GM23248 (cell line): ENCODE measurements at regions not wholly inside any gene's neighbourhood (a gene's known extent, or its start where the extent isn't known, plus 50 kb on each side); places are given as distances from the start of the nearest gene placed in this dataset.

ENCODE experiments used
- DNase-seq: peaks from one replicate; pipeline ENCODE4 v3.0.0-alpha.2; 2015
- H2AFZ ChIP-seq: fragments of 200-600 bp; sonication (generic); 2 replicates; pipeline ENCODE4 v1.6.1; 2016; ENCODE audit warnings: antibody characterized with exemption
- H3F3A ChIP-seq: fragments of 200-600 bp; sonication (generic); 2 replicates; pipeline ENCODE4 v1.6.1; 2016; ENCODE audit warnings: mild to moderate bottlenecking, antibody characterized with exemption, mixed run types; ENCODE audit not compliant: insufficient read depth
- H3K27ac ChIP-seq: fragments of 200-600 bp; sonication (generic); 2 replicates; pipeline ENCODE4 v1.5.1; 2016; ENCODE audit warnings: mild to moderate bottlenecking
- H3K27me3 ChIP-seq: fragments of 200-600 bp; sonication (generic); replicated peaks from 2 replicates; pipeline ENCODE4 v1.6.1; 2016; ENCODE audit warnings: mild to moderate bottlenecking; ENCODE audit not compliant: insufficient read depth
- H3K36me3 ChIP-seq: fragments of 200-600 bp; sonication (generic); 2 replicates; pipeline ENCODE4 v1.6.1; 2016; ENCODE audit warnings: low read depth, mild to moderate bottlenecking
- H3K4me1 ChIP-seq: fragments of 200-600 bp; sonication (generic); 2 replicates; pipeline ENCODE4 v1.6.1; 2016; ENCODE audit warnings: mild to moderate bottlenecking; ENCODE audit not compliant: insufficient read depth
- H3K4me2 ChIP-seq: fragments of 200-600 bp; sonication (generic); one replicate; pipeline ENCODE4 v1.6.1; 2016; ENCODE audit warnings: mild to moderate bottlenecking; ENCODE audit not compliant: unreplicated experiment
- H3K4me3 ChIP-seq: fragments of 200-600 bp; sonication (generic); 2 replicates; pipeline ENCODE4 v1.5.1; 2016; ENCODE audit warnings: mild to moderate bottlenecking
- H3K79me2 ChIP-seq: fragments of 200-600 bp; sonication (generic); 2 replicates; pipeline ENCODE4 v1.6.1; 2016; ENCODE audit warnings: mild to moderate bottlenecking; ENCODE audit not compliant: insufficient read depth
- H3K9ac ChIP-seq: fragments of 200-600 bp; sonication (generic); 2 replicates; pipeline ENCODE4 v1.6.1; 2016; ENCODE audit warnings: mild to moderate bottlenecking
- H3K9me2 ChIP-seq: fragments of 200-600 bp; sonication (generic); 2 replicates; pipeline ENCODE4 v1.6.1; 2016; ENCODE audit warnings: mixed run types, mild to moderate bottlenecking, moderate library complexity; ENCODE audit not compliant: insufficient read depth
- H3K9me3 ChIP-seq: fragments of 200-600 bp; sonication (generic); one replicate; pipeline ENCODE4 v1.6.1; 2017; ENCODE audit warnings: low read depth
- H4K20me1 ChIP-seq: fragments of 200-600 bp; sonication (generic); 2 replicates; pipeline ENCODE4 v1.6.0; 2016; ENCODE audit not compliant: insufficient read depth
- EZH2 ChIP-seq: fragments of 200-600 bp; sonication (generic); IDR thresholded peaks from 2 replicates; pipeline ENCODE4 v1.6.1; 2018; ENCODE audit warnings: antibody characterized with exemption, mild to moderate bottlenecking; ENCODE audit not compliant: insufficient read depth, poor library complexity, severe bottlenecking
- EZH2phosphoT487 ChIP-seq: fragments of 200-600 bp; sonication (generic); IDR thresholded peaks from 2 replicates; pipeline ENCODE4 v1.6.1; 2018; ENCODE audit warnings: antibody characterized with exemption, moderate library complexity, mild to moderate bottlenecking, low read depth; ENCODE audit not compliant: insufficient read depth
- WGBS, 2 experiments: methylation state at CpG; one replicate each; pipeline ENCODE4 v1.1.6; 2015 to 2017; ENCODE audit warnings: low lambda C conversion rate in 2 of 2, low coverage in 1 of 2; ENCODE audit errors: missing lambda C conversion rate in 2 of 2; 5-methylcytosine and 5-hydroxymethylcytosine counted together
- in situ Hi-C: fragments of 300-500 bp; cut with MboI; formaldehyde crosslinking; loops from 2 replicates; pipeline ENCODE4 v1.15.0; 2020

GRCh38 chr1:5286244-5286643 lies 631.8 kb downstream of the AJAP1 start:
- no peak overlapping the region for H2AFZ ChIP-seq
- 0 to 4% methylated on average over 2 of the region's 2 CpGs for WGBS, 2 experiments
- H3K27ac ChIP-seq = no peak overlapping the region
- no peak overlapping the region for H3K4me3 ChIP-seq
- no peaks in the 10 kb centered on the region for H3K79me2 ChIP-seq
- no peaks in the 10 kb centered on the region for H3K9me2 ChIP-seq
- no peaks in the 10 kb centered on the region for H4K20me1 ChIP-seq
- TF ChIP-seq EZH2phosphoT487 (no peak), EZH2 (no peak)
- H3F3A ChIP-seq = no peaks in the 10 kb centered on the region
- no peak overlapping the region for H3K4me2 ChIP-seq
- H3K9ac ChIP-seq = no peak overlapping the region
- no peaks in the 10 kb centered on the region for H3K9me3 ChIP-seq
- H3K4me1 ChIP-seq = no peaks in the 10 kb centered on the region
- H3K27me3 ChIP-seq = no peaks in the 10 kb centered on the region
- H3K36me3 ChIP-seq = no peaks in the 10 kb centered on the region
- in situ Hi-C loops = no loop called here
- DNase-seq = no peak

GRCh38 chr1:5274527-5274926 lies 620.1 kb downstream of the AJAP1 start:
- H3F3A ChIP-seq = no peaks in the 10 kb centered on the region
- H4K20me1 ChIP-seq = no peaks in the 10 kb centered on the region
- H3K27me3 ChIP-seq = no peaks in the 10 kb centered on the region
- no peaks in the 10 kb centered on the region for H3K36me3 ChIP-seq
- H3K4me3 ChIP-seq = no peak overlapping the region
- no peaks in the 10 kb centered on the region for H3K79me2 ChIP-seq
- no peak for DNase-seq
- no peaks in the 10 kb centered on the region for H3K4me1 ChIP-seq
- 24 to 29% methylated on average over 5 of the region's 5 CpGs for WGBS, 2 experiments
- no peaks in the 10 kb centered on the region for H3K9me2 ChIP-seq
- H2AFZ ChIP-seq = no peak overlapping the region
- H3K4me2 ChIP-seq = no peak overlapping the region
- in situ Hi-C loops = no loop called here
- H3K27ac ChIP-seq = no peak overlapping the region
- TF ChIP-seq EZH2phosphoT487 = no peak
- TF ChIP-seq EZH2 = no peak
- no peaks in the 10 kb centered on the region for H3K9me3 ChIP-seq
- no peak overlapping the region for H3K9ac ChIP-seq

DNA sequence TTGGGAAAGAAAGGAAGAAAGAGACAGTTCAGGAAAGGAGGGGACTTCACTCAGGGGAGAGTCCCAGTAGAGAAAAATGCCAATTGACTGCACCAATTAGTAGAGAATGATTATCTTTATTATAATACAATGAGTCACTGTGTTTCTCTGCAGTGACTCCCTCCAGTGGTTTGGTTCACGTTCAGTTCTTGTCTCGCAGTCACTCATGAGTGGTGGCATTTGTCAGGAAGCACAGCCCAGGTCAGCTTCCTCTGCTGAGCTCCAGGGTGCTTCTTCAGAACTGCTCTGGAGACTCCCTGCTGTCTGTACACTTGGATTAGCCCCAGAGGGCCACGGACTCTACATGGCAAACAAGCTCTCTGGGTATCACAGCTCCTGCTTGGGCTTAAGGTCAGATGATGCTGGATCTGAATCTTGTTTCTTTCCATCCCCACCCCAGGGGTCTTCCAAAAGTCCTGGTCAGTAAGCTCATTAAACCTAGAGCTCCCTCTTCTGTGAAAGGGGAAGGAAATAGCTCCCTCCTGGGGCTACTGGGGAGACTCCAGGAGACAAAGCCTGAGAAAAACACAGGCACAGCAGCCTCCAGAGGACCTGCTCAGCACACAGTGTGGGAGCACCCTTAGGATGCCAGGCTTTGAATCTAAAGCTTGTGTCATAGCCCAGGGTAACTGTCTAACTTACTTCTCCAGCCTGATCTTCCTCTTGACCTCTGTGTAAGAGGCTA lies 619.0 kb downstream of the AJAP1 start:
- in situ Hi-C loops = no loop called here
- DNase-seq = no peak
- Histone ChIP-seq H3K36me3 (no peaks in the 10 kb centered on the region), H3K4me3 (no peak overlapping the region), H3K4me2 (no peak overlapping the region), H2AFZ (no peak overlapping the region), H3K27ac (no peak overlapping the region), H3K79me2 (no peaks in the 10 kb centered on the region), H3K9ac (no peak overlapping the region), H4K20me1 (no peaks in the 10 kb centered on the region), H3K27me3 (no peaks in the 10 kb centered on the region), H3F3A (no peaks in the 10 kb centered on the region), H3K9me3 (no peaks in the 10 kb centered on the region), H3K9me2 (no peaks in the 10 kb centered on the region), H3K4me1 (no peaks in the 10 kb centered on the region)
- TF ChIP-seq EZH2phosphoT487 (no peak), EZH2 (no peak)
- 10 to 17% methylated on average over 3 of the region's 3 CpGs for WGBS, 2 experiments

DNA sequence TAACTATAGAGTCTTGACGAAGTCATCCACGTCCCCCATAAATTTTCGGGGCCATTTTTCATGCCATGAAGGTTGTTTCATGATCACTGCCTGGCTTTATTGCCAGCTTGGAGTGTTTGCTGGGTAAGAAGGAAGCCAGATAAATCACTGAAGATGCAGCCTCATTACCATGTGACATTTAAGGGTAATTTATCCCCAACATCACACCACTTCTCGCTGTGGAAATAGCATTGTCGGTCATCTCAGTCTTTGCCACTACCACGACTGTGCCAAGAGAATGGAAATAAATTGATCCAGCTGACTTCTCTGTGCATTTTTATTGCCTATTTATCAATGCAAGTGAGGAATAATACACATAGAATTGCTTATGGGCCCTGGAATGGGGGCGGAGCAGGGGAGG lies 617.9 kb downstream of the AJAP1 start:
- Histone ChIP-seq H3K4me3 (no peak overlapping the region), H3K36me3 (no peaks in the 10 kb centered on the region), H3K27me3 (no peaks in the 10 kb centered on the region), H3K79me2 (no peaks in the 10 kb centered on the region), H4K20me1 (no peaks in the 10 kb centered on the region), H3F3A (no peaks in the 10 kb centered on the region), H3K9me2 (no peaks in the 10 kb centered on the region), H3K4me1 (no peaks in the 10 kb centered on the region), H3K4me2 (no peak overlapping the region), H3K9me3 (no peaks in the 10 kb centered on the region), H3K9ac (no peak overlapping the region), H2AFZ (no peak overlapping the region), H3K27ac (no peak overlapping the region)
- WGBS, 2 experiments = 16 to 18% methylated on average over 7 of the region's 7 CpGs
- TF ChIP-seq EZH2 = no peak
- DNase-seq = no peak
- in situ Hi-C loops = no loop called here

DNA sequence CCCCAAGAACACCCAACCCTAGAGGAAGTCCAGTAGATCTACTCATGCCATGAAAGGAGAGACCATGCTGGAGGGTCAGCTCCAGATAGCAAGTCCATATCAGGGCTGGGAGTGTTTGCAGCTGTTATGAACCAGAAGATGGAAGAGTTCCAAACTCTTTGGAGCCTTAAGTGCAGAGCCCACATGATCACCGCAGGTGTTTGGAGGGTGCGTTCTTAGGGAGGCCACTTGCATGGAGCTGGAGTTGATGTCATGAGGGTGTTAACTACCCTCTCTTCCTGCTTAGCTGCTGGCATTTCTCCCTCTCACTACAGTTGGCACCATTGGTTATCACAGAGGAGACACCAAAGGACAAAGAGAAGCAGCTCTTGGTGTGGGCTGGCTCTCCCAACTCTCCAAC lies 616.9 kb downstream of the AJAP1 start:
- Histone ChIP-seq H2AFZ (no peak overlapping the region), H3K4me2 (no peak overlapping the region), H3K4me3 (no peak overlapping the region), H3K9ac (no peak overlapping the region), H4K20me1 (no peaks in the 10 kb centered on the region), H3K27ac (no peak overlapping the region), H3K36me3 (no peaks in the 10 kb centered on the region), H3K4me1 (no peaks in the 10 kb centered on the region), H3K79me2 (no peaks in the 10 kb centered on the region), H3K9me3 (no peaks in the 10 kb centered on the region), H3F3A (no peaks in the 10 kb centered on the region), H3K27me3 (no peaks in the 10 kb centered on the region), H3K9me2 (no peaks in the 10 kb centered on the region)
- no peak for DNase-seq
- in situ Hi-C loops = no loop called here
- TF ChIP-seq EZH2 = no peak
- TF ChIP-seq EZH2phosphoT487 = no peak
- WGBS, 2 experiments = 24 to 38% methylated on average over 2 of the region's 2 CpGs
